Transverse colon (tissue), 3 donors: ENCODE measurements at regions not wholly inside any gene's neighbourhood (a gene's known extent, or its start where the extent isn't known, plus 50 kb on each side); places are given as distances from the start of the nearest gene placed in this dataset.

Experiments used
- EP300 ChIP-seq: sonication (generic); formaldehyde crosslinking; IDR thresholded peaks from one replicate; pipeline ENCODE4 v1.6.1; 2017; ENCODE audit warnings: antibody characterized with exemption, low read depth
- POLR2A ChIP-seq: fragments of 450-650 bp; IDR thresholded peaks from one replicate; pipeline ENCODE4 v1.6.1; 2016; ENCODE audit warnings: antibody characterized with exemption, mild to moderate bottlenecking, moderate library complexity
- TF ChIP-seq, protein P1 (sequence below), 5 experiments: fragments of 200-600 bp in 3 of 5; fragments of 450-650 bp in 2 of 5; sonication (generic) in 3 of 5; IDR thresholded peaks; 1 replicate in 2 of 5; 2 replicates in 3 of 5; pipeline ENCODE4 v1.5.1; 2016 to 2017; ENCODE audit warnings: antibody characterized with exemption in 5 of 5, inconsistent platforms in 3 of 5, mild to moderate bottlenecking in 2 of 5, moderate library complexity in 1 of 5

DNA sequence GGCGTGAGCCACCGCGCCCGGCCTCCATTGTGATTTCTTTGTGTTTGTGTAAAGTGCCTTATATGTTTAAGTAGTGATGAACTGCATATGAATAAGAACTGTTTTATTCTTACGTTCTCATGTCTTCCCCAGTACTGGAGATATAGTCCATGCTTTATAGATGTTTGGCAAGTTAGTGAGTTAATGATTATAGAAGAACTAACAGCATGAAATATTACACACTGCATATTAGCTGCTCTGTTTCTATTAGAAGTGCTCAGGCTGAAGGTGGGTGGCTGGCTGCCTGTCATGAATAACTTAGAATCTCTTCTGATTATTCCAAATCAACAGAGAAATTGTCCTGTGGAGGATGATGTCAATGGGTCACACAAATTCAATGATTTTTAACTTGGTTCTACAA, 709.4 kb downstream of the GALC start:
- TF ChIP-seq, protein P1, sequence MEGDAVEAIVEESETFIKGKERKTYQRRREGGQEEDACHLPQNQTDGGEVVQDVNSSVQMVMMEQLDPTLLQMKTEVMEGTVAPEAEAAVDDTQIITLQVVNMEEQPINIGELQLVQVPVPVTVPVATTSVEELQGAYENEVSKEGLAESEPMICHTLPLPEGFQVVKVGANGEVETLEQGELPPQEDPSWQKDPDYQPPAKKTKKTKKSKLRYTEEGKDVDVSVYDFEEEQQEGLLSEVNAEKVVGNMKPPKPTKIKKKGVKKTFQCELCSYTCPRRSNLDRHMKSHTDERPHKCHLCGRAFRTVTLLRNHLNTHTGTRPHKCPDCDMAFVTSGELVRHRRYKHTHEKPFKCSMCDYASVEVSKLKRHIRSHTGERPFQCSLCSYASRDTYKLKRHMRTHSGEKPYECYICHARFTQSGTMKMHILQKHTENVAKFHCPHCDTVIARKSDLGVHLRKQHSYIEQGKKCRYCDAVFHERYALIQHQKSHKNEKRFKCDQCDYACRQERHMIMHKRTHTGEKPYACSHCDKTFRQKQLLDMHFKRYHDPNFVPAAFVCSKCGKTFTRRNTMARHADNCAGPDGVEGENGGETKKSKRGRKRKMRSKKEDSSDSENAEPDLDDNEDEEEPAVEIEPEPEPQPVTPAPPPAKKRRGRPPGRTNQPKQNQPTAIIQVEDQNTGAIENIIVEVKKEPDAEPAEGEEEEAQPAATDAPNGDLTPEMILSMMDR (IDR thresholded peaks at IDR 0.05): no peak
- TF ChIP-seq EP300: no peak
- no peak for TF ChIP-seq POLR2A
